ENCODE measurements at regions not wholly inside any gene's neighbourhood (a gene's known extent, or its start where the extent isn't known, plus 50 kb on each side); places are given as distances from the start of the nearest gene placed in this dataset.

DNA sequence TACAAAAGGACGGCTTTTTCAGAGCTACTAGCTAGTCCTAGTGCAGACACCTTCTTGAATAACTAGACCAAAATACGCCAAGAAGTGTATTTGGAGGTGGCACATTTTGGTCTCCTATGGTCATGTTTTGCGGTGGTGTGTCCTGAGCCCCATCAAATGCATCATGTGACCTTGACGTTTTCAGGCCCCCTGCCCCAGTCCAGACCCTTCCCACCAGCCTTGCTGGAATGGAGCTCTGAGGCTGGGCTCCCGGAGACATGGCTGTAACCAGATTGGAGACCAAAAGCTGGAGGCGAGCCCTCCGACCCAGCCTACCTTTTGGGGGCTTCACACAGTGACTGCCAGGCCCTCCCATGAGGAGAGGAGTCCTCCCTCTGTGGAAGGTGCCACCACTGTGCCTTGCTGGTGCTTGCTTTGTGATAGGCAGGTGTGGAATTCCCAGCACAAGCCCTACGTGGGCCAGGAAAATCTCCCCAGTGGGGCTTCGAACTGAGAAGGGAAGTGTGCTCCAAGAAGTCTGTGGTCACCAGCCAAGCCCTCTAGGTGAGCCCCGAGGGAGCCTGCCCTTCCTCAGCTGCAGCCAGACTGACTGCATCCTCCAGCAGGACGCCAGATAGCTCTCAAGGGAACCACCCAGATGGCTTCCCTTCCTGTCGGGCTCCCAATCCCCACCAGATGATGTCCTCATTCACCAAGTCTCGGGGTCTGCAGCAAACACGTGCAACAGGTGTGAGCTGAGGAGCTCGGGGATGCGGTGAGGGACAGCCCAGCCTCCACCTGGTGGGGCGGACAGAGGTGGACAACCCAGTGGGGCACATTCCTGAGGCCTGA is 126.2 kb downstream of the ASB7 start:
- Histone ChIP-seq H3K27ac (ENCODE audit: extremely low read depth, low read depth, low read length) (no peak overlapping the region), H3K9me3 (ENCODE audit: control insufficient read depth, insufficient read depth, low read depth, low read length) (no peaks in the 10 kb centered on the region), H3K4me1 (ENCODE audit: control insufficient read depth, insufficient read depth, low read length) (no peaks in the 10 kb centered on the region), H3K4me3 (ENCODE audit: low read depth, low read length) (no peak overlapping the region), H3K36me3 (ENCODE audit: control insufficient read depth in 2 of 2, insufficient read depth in 1 of 2, low read length in 2 of 2) (no peaks in the 10 kb centered on the region)
- POLR2A ChIA-PET: no interaction called here
- CTCF ChIA-PET: no interaction called here
- no peak for TF ChIP-seq ZNF426 (tag by site-specific recombination; IDR thresholded peaks at IDR 0.05)
- TF ChIP-seq SCRT2 (tag by site-specific recombination; IDR thresholded peaks at IDR 0.05): peak; percentile 69; the same call in 1 of the 2 replicates
- peak; percentile 50; the same call in 1 of the 2 replicates for TF ChIP-seq SCRT1 (tag by site-specific recombination; IDR thresholded peaks at IDR 0.05; ENCODE audit: borderline replicate concordance)
- TF ChIP-seq KLF7 (tag by site-specific recombination; IDR thresholded peaks at IDR 0.05; ENCODE audit: borderline replicate concordance): no peak
- no peak for TF ChIP-seq KLF8 (tag by site-specific recombination; IDR thresholded peaks at IDR 0.05)
- no peak for TF ChIP-seq OVOL3 (tag by site-specific recombination; IDR thresholded peaks at IDR 0.05)

DNA sequence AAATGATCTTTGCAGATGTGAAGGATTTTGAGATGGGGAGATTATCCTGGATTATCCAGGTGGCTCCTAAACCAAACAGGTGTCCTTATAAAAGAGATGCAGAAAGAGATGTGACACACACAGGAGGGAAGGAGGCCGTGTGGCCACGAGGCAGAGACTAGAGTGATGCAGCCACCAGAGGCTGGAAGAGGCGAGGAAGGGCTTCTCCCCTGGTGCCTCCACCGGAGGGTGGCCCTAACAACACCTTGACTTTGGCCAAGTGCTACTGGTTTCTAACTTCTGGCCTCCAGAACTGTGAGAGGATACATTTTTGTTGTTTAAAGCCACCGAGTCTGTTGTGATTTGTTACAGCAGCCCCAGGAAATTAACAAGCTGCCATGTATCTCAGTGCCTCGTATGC is 127.1 kb downstream of the ASB7 start:
- H3K4me1 ChIP-seq (ENCODE audit: control insufficient read depth, insufficient read depth, low read length): no peaks in the 10 kb centered on the region
- no peak overlapping the region for H3K4me3 ChIP-seq (ENCODE audit: low read depth, low read length)
- ChIA-PET CTCF (no interaction called here), POLR2A (no interaction called here)
- TF ChIP-seq GFI1B (tag by site-specific recombination; IDR thresholded peaks at IDR 0.05) (no peak), ATF2 (tag by site-specific recombination; IDR thresholded peaks at IDR 0.05; ENCODE audit: low read depth) (no peak), ZNF610 (tag by site-specific recombination; IDR thresholded peaks at IDR 0.05; ENCODE audit: borderline replicate concordance) (no peak), ZNF544 (tag by site-specific recombination; IDR thresholded peaks at IDR 0.05) (no peak), KLF9 (tag by site-specific recombination; IDR thresholded peaks at IDR 0.05; ENCODE audit: low read depth) (no peak), ZNF311 (tag by site-specific recombination; IDR thresholded peaks at IDR 0.05; ENCODE audit: borderline replicate concordance) (no peak)
- TF ChIP-seq, protein P1, sequence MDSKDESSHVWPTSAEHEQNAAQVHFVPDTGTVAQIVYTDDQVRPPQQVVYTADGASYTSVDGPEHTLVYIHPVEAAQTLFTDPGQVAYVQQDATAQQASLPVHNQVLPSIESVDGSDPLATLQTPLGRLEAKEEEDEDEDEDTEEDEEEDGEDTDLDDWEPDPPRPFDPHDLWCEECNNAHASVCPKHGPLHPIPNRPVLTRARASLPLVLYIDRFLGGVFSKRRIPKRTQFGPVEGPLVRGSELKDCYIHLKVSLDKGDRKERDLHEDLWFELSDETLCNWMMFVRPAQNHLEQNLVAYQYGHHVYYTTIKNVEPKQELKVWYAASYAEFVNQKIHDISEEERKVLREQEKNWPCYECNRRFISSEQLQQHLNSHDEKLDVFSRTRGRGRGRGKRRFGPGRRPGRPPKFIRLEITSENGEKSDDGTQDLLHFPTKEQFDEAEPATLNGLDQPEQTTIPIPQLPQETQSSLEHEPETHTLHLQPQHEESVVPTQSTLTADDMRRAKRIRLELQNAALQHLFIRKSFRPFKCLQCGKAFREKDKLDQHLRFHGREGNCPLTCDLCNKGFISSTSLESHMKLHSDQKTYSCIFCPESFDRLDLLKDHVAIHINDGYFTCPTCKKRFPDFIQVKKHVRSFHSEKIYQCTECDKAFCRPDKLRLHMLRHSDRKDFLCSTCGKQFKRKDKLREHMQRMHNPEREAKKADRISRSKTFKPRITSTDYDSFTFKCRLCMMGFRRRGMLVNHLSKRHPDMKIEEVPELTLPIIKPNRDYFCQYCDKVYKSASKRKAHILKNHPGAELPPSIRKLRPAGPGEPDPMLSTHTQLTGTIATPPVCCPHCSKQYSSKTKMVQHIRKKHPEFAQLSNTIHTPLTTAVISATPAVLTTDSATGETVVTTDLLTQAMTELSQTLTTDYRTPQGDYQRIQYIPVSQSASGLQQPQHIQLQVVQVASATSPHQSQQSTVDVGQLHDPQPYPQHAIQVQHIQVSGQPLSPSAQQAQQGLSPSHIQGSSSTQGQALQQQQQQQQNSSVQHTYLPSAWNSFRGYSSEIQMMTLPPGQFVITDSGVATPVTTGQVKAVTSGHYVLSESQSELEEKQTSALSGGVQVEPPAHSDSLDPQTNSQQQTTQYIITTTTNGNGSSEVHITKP (tag by site-specific recombination; IDR thresholded peaks at IDR 0.05): no peak
- no peaks in the 10 kb centered on the region for H3K9me3 ChIP-seq (ENCODE audit: control insufficient read depth, insufficient read depth, low read depth, low read length)
- no peak overlapping the region for H3K27ac ChIP-seq (ENCODE audit: extremely low read depth, low read depth, low read length)
- H3K36me3 ChIP-seq (ENCODE audit: control insufficient read depth in 2 of 2, insufficient read depth in 1 of 2, low read length in 2 of 2): no peaks in the 10 kb centered on the region

DNA sequence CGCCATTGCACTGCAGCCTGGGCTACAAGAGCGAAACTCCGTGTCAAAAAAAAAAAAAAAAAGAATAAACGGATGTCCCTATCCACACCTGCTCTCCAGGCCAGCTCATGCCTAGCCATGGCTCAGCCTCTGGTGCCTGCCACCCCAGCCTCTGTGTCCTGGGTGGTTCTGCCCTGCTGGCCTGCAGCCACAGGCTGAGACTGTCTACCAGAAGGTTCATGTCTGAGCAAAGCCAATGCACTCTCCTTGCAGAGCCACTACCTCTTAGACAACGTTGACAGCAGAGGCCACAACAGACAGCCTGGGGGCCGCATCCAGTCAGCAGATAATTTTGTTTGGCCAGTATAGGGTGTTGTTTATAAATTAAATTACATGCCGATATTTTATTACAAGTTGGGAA is 127.7 kb downstream of the ASB7 start:
- Histone ChIP-seq H3K27ac (ENCODE audit: extremely low read depth, low read depth, low read length) (no peak overlapping the region), H3K9me3 (ENCODE audit: control insufficient read depth, insufficient read depth, low read depth, low read length) (no peaks in the 10 kb centered on the region), H3K4me1 (ENCODE audit: control insufficient read depth, insufficient read depth, low read length) (no peaks in the 10 kb centered on the region), H3K4me3 (ENCODE audit: low read depth, low read length) (no peak overlapping the region), H3K36me3 (ENCODE audit: control insufficient read depth in 2 of 2, insufficient read depth in 1 of 2, low read length in 2 of 2) (no peaks in the 10 kb centered on the region)
- no peak for TF ChIP-seq FEZF1 (tag by site-specific recombination; IDR thresholded peaks at IDR 0.05)
- TF ChIP-seq ZNF571 (tag by site-specific recombination; IDR thresholded peaks at IDR 0.05): no peak
- no peak for TF ChIP-seq ZNF654 (tag by site-specific recombination; IDR thresholded peaks at IDR 0.05; ENCODE audit: low read depth)
- no peak for TF ChIP-seq ZNF155 (tag by site-specific recombination; IDR thresholded peaks at IDR 0.05)
- no peak for TF ChIP-seq ZSCAN30 (tag by site-specific recombination; IDR thresholded peaks at IDR 0.05)
- ChIA-PET CTCF (no interaction called here), POLR2A (no interaction called here)

All from HEK293 (cell line).